Ovary (tissue), 3 donors: ENCODE measurements at regions not wholly inside any gene's neighbourhood (a gene's known extent, or its start where the extent isn't known, plus 50 kb on each side); places are given as distances from the start of the nearest gene placed in this dataset.

Experiments used
- POLR2A ChIP-seq: fragments of 450-650 bp; IDR thresholded peaks from one replicate; pipeline ENCODE4 v1.6.1; 2017; ENCODE audit warnings: antibody characterized with exemption, mild to moderate bottlenecking, moderate library complexity
- TF ChIP-seq, protein P1 (sequence below), 3 donors: fragments of 450-650 bp in 2 of 3; fragments of 200-600 bp in 1 of 3; IDR thresholded peaks; one replicate each; pipeline versions ENCODE4 v1.5.1 to v1.8.0; 2016 to 2022; ENCODE audit warnings: antibody characterized with exemption in 3 of 3, mild to moderate bottlenecking in 1 of 3
- donor health status: DM: no; HTN: no; CAD: no.

DNA sequence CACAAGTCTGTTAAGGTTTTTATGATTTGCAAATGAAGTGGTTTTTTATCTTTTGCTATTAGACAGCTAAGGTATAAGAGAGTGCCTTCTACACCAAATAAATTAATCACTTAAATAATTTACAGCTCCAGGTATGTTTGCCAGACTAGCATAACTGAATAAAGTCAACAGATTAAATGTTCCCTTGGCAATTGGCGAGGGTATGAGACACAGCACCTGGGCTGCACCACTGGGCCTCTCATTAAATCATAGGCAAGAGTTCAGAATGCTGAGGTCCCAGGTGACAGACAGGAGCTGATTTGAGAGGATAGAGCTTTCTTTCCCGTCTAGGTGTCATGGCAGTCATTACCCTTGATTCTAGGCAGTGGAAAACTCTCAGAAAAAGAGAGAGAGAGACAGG lies 62.6 kb upstream of the WT1 start:
- TF ChIP-seq POLR2A = no peak
- TF ChIP-seq, protein P1, sequence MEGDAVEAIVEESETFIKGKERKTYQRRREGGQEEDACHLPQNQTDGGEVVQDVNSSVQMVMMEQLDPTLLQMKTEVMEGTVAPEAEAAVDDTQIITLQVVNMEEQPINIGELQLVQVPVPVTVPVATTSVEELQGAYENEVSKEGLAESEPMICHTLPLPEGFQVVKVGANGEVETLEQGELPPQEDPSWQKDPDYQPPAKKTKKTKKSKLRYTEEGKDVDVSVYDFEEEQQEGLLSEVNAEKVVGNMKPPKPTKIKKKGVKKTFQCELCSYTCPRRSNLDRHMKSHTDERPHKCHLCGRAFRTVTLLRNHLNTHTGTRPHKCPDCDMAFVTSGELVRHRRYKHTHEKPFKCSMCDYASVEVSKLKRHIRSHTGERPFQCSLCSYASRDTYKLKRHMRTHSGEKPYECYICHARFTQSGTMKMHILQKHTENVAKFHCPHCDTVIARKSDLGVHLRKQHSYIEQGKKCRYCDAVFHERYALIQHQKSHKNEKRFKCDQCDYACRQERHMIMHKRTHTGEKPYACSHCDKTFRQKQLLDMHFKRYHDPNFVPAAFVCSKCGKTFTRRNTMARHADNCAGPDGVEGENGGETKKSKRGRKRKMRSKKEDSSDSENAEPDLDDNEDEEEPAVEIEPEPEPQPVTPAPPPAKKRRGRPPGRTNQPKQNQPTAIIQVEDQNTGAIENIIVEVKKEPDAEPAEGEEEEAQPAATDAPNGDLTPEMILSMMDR (IDR thresholded peaks at IDR 0.05) = no peak
